Neural cell (in vitro differentiated cells): ENCODE measurements at regions not wholly inside any gene's neighbourhood (a gene's known extent, or its start where the extent isn't known, plus 50 kb on each side); places are given as distances from the start of the nearest gene placed in this dataset.

Experiments
- H2AFZ ChIP-seq: fragments of 200-600, 300-800 bp; sonication (generic), shearing (Covaris generic); 2 replicates; pipeline ENCODE4 v1.6.0; 2014; ENCODE audit warnings: low read depth, mild to moderate bottlenecking, antibody characterized with exemption, low read length, moderate library complexity
- H3F3A ChIP-seq: fragments of 200-600 bp; shearing (Covaris generic); 2 replicates; pipeline ENCODE4 v1.6.1; 2016; ENCODE audit warnings: mild to moderate bottlenecking, moderate library complexity, mixed read lengths, antibody characterized with exemption, low read length; ENCODE audit not compliant: insufficient read depth, poor library complexity, severe bottlenecking
- H3K27ac ChIP-seq: fragments of 200-600, 300-800 bp; sonication (generic), shearing (Covaris generic); 2 replicates; pipeline ENCODE4 v1.5.1; 2014; ENCODE audit warnings: mild to moderate bottlenecking, low read length, moderate library complexity
- H3K27me3 ChIP-seq: fragments of 300-800, 200-600 bp; sonication (generic), shearing (Covaris generic); 2 replicates; pipeline ENCODE4 v1.6.0; 2014; ENCODE audit warnings: mild to moderate bottlenecking, low read depth, low read length, moderate library complexity; ENCODE audit not compliant: insufficient read depth
- H3K36me3 ChIP-seq: fragments of 300-800, 200-600 bp; sonication (generic), shearing (Covaris generic); 2 replicates; pipeline ENCODE4 v1.5.1; 2014; ENCODE audit warnings: mild to moderate bottlenecking, antibody characterized with exemption, low read length, moderate library complexity; ENCODE audit not compliant: insufficient read depth
- H3K4me2 ChIP-seq: fragments of 300-800, 200-600 bp; sonication (generic), shearing (Covaris generic); 2 replicates; pipeline ENCODE4 v1.6.0; 2014; ENCODE audit warnings: mild to moderate bottlenecking, low read length
- H3K4me3 ChIP-seq: fragments of 300-800, 200-600 bp; sonication (generic), shearing (Covaris generic); 2 replicates; pipeline ENCODE4 v1.5.1; 2014; ENCODE audit warnings: mild to moderate bottlenecking, low read length, moderate library complexity
- H3K79me2 ChIP-seq: fragments of 200-600 bp; shearing (Covaris generic); replicated peaks from 2 replicates; pipeline ENCODE4 v1.6.0; 2014; ENCODE audit warnings: mild to moderate bottlenecking, low read length, moderate library complexity; ENCODE audit not compliant: insufficient read depth
- H3K9ac ChIP-seq: fragments of 300-800, 200-600 bp; sonication (generic), shearing (Covaris generic); 2 replicates; pipeline ENCODE4 v1.6.1; 2016; ENCODE audit warnings: mild to moderate bottlenecking, low read length, mixed read lengths
- H3K9me2 ChIP-seq: fragments of 200-600 bp; shearing (Covaris generic); 2 replicates; pipeline ENCODE4 v1.6.1; 2016; ENCODE audit warnings: mild to moderate bottlenecking, low read length, mixed read lengths; ENCODE audit not compliant: insufficient read depth
- H3K9me3 ChIP-seq: fragments of 200-600, 300-800 bp; sonication (generic), shearing (Covaris generic); 2 replicates; pipeline ENCODE4 v1.6.1; 2016; ENCODE audit warnings: mild to moderate bottlenecking, mixed run types, low read length, moderate library complexity, mixed read lengths
- H4K20me1 ChIP-seq: fragments of 200-600 bp; shearing (Covaris generic); 2 replicates; pipeline ENCODE4 v1.6.1; 2016; ENCODE audit warnings: mild to moderate bottlenecking, mixed run types; ENCODE audit not compliant: insufficient read depth
- CTCF ChIP-seq: fragments of 450-650 bp; IDR thresholded peaks from 2 replicates; pipeline ENCODE4 v1.5.1; 2014; ENCODE audit warnings: antibody characterized with exemption, mild to moderate bottlenecking, moderate library complexity; ENCODE audit not compliant: poor library complexity, severe bottlenecking
- EP300 ChIP-seq: fragments of 450-650 bp; conservative IDR thresholded peaks from 2 replicates; pipeline ENCODE4 v1.6.1; 2014; ENCODE audit warnings: antibody characterized with exemption, mild to moderate bottlenecking, moderate library complexity; ENCODE audit not compliant: poor library complexity, severe bottlenecking
- EZH2 ChIP-seq: fragments of 200-600, 300-800 bp; shearing (Covaris generic), sonication (generic); IDR thresholded peaks from 2 replicates; pipeline ENCODE4 v1.6.1; 2014; ENCODE audit warnings: antibody characterized with exemption, low read length, borderline replicate concordance, mild to moderate bottlenecking; ENCODE audit not compliant: insufficient read depth, poor library complexity, severe bottlenecking
- MXI1 ChIP-seq: fragments of 450-650 bp; conservative IDR thresholded peaks from 2 replicates; pipeline ENCODE4 v1.6.1; 2014; ENCODE audit warnings: antibody characterized with exemption, mild to moderate bottlenecking; ENCODE audit not compliant: poor library complexity, severe bottlenecking
- POLR2AphosphoS5 ChIP-seq: IDR thresholded peaks from 2 replicates; pipeline ENCODE4 v1.6.1; 2012
- RAD21 ChIP-seq: fragments of 450-650 bp; conservative IDR thresholded peaks from 2 replicates; pipeline ENCODE4 v1.6.1; 2014; ENCODE audit warnings: antibody characterized with exemption, mild to moderate bottlenecking, moderate library complexity
- REST ChIP-seq: IDR thresholded peaks from 2 replicates; pipeline ENCODE4 v1.6.1; 2012; ENCODE audit warnings: borderline replicate concordance
- SMC3 ChIP-seq: fragments of 450-650 bp; conservative IDR thresholded peaks from 2 replicates; pipeline ENCODE4 v1.6.1; 2014; ENCODE audit warnings: antibody characterized with exemption, mild to moderate bottlenecking, moderate library complexity; ENCODE audit not compliant: poor library complexity
- TAF1 ChIP-seq: IDR thresholded peaks from 2 replicates; pipeline ENCODE4 v1.6.1; 2012; ENCODE audit warnings: low read depth

- H3K36me3 ChIP-seq = no peaks in the 10 kb centered on the region
- no peak overlapping the region for H3K4me2 ChIP-seq
- no peaks in the 10 kb centered on the region for H3K27me3 ChIP-seq
- no peak overlapping the region for H3K9ac ChIP-seq
- no peaks in the 10 kb centered on the region for H4K20me1 ChIP-seq
- H3F3A ChIP-seq = no peaks in the 10 kb centered on the region
- H3K9me3 ChIP-seq = no peaks in the 10 kb centered on the region
- no peak overlapping the region for H3K27ac ChIP-seq
- no peaks in the 10 kb centered on the region for H3K79me2 ChIP-seq
- H2AFZ ChIP-seq = no peak overlapping the region
- H3K9me2 ChIP-seq = no peaks in the 10 kb centered on the region
- no peak overlapping the region for H3K4me3 ChIP-seq
- no peak for TF ChIP-seq RAD21
- no peak for TF ChIP-seq REST
- no peak for TF ChIP-seq POLR2AphosphoS5
- no peak for TF ChIP-seq EP300
- TF ChIP-seq MXI1 = no peak
- no peak for TF ChIP-seq SMC3
- TF ChIP-seq TAF1 = no peak
- TF ChIP-seq EZH2 = no peak
- no peak for TF ChIP-seq CTCF
Observed at GRCh38 chr18:66729442-66730239, 125.8 kb upstream of the CDH19 start.

GRCh38 chr18:66728951-66729350 lies 125.1 kb upstream of the CDH19 start:
- no peak overlapping the region for H3K27ac ChIP-seq
- no peak overlapping the region for H3K9ac ChIP-seq
- H2AFZ ChIP-seq = no peak overlapping the region
- H3K36me3 ChIP-seq = no peaks in the 10 kb centered on the region
- TF ChIP-seq MXI1 (no peak), CTCF (no peak), EP300 (no peak), REST (no peak), EZH2 (no peak), TAF1 (no peak), POLR2AphosphoS5 (no peak), RAD21 (no peak), SMC3 (no peak)
- H3K9me2 ChIP-seq = no peaks in the 10 kb centered on the region
- no peaks in the 10 kb centered on the region for H3K79me2 ChIP-seq
- H3K4me2 ChIP-seq = no peak overlapping the region
- H3K9me3 ChIP-seq = no peaks in the 10 kb centered on the region
- no peaks in the 10 kb centered on the region for H3F3A ChIP-seq
- no peaks in the 10 kb centered on the region for H3K27me3 ChIP-seq
- H4K20me1 ChIP-seq = no peaks in the 10 kb centered on the region
- no peak overlapping the region for H3K4me3 ChIP-seq
